Keratinocyte (primary cell): ENCODE measurements at regions not wholly inside any gene's neighbourhood (a gene's known extent, or its start where the extent isn't known, plus 50 kb on each side); places are given as distances from the start of the nearest gene placed in this dataset.

Experiments
- CTCF ChIP-seq, 3 experiments: IDR thresholded peaks in 1 of 3; conservative IDR thresholded peaks in 1 of 3; optimal IDR thresholded peaks in 1 of 3; 2 replicates in 2 of 3; 3 replicates in 1 of 3; pipeline versions ENCODE3 to v1.5.1; 2011; ENCODE audit warnings: low read length in 3 of 3, mild to moderate bottlenecking in 3 of 3, moderate library complexity in 2 of 3, control low read depth in 1 of 3, inconsistent platforms in 1 of 3; ENCODE audit not compliant: insufficient read depth in 2 of 3; ENCODE audit errors: extremely low read depth in 1 of 3
- EZH2 ChIP-seq: IDR thresholded peaks from one replicate; pipeline ENCODE4 v1.6.1; 2012; ENCODE audit warnings: inconsistent platforms, mild to moderate bottlenecking, low read length, moderate library complexity

GRCh38 chr11:69986440-69986787 is 91.7 kb upstream of the ANO1 start:
- TF ChIP-seq CTCF (optimal IDR thresholded peaks at IDR 0.05 in 1 of 3, IDR thresholded peaks at IDR 0.05 in 1 of 3, conservative IDR thresholded peaks at IDR 0.05 in 1 of 3; ENCODE audit: extremely low read depth in 1 of 3, insufficient read depth in 2 of 3, low read length in 3 of 3) (no peak), EZH2 (no peak)
